ENCODE measurements at regions not wholly inside any gene's neighbourhood (a gene's known extent, or its start where the extent isn't known, plus 50 kb on each side); places are given as distances from the start of the nearest gene placed in this dataset.
"Not testable (repeated sequence)": the region's sequence is repeated elsewhere in the genome, so short reads cannot be mapped to it uniquely, and the experiment has no call there.

DNA sequence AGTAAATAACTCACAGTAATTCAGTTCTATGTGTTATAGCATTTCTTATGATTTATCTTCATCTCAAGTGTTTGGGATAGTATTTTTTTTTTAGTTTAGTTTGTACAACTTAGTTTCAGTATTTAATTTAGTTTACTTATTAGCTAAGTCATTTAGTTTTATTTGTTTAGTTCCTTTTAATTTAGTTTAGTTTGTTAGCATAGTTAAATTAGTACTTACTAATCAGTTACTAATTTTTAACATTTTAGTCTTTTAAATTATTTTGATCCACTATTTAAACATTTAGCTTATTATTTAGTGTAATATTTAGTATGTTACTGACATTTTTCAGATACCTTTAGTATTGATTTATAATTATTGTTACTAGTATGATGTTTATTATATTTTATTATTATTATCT is 85.2 kb upstream of the SIPA1L2 start:
- DNase-seq = no peak

DNA sequence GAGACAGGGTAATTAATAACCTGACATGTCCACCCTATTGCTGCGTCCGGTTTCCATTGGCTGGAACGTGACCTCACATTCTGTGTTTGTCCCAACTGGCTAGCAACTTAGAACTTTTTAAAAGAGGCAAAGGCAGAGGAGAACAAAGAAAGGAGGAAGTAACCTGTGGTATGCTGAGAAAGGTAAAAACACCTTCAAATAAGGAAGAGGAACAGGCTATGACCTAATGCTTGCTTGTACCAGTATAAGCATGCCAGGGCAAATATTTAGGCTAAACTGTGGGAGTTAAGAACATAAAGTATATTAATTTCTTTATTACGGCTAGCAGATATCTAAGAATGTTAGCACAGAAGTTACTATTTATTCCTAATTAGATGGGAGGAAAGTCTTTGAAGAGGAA is 87.3 kb upstream of the MAP10 start:
- not testable (repeated sequence) for DNase-seq

DNA sequence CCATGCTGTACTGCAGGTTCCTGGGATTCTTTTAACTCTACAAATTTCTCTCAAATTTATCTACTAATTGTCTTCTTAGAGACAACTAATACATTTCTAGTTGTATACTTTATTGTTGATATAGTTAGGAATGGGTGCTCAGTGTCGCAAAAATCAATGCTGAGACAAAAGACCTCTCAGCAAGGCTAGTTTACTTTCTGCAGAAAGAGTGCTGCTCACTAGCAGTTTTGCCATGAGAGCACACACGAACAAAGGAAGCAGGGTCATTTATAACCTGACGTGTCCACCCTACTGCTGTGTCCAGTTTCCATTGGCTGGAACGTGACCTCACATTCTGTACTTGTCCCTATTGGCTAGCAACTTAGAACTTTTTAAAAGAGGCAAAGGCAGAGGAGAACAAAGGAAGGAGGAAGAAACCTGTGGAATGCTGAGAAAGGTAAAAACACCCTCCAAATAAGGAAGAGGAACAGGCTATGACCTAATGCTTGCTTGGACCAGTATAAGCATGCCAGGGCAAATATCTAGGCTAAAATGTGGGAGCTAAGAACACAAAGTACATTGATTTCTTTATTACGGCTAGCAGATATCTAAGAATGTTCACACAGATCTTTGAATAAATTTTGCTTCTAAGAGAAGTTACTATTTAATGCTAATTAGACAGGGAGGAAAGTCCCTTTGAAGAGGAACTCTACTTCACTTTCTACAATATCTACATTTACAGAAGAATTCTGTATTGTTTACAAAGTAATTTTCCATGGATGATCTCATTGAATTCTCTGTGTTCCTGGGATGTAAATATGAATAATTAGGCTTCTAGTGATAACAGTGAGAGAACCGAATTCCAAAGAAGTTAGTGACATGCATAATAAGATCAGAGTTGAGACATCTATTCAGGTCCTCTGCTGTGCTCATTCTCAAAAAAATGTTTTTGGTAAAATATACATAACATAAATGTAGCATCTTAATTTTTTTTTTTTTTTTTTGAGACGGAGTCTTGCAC is 86.0 kb upstream of the MAP10 start:
- DNase-seq = no peak

DNA sequence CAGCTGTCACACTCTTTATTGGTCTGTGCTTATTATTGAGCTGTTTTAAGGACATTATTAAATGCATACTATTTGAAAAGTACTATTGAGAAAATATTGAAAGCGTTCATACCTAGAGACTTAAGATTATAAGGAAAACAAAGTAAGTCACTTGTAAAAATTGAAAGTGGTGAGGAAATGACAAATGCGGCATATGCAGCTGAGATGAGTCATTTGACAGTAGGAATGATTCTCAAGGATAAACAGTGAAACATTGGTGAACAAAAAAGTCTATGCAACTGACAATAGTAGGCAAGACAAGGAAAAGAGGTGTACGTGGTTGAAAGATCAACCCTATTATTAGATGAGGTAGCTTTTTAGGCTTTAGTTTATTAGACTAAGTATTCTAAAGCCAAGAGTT is 82.6 kb upstream of the MAP10 start:
- DNase-seq = no peak

DNA sequence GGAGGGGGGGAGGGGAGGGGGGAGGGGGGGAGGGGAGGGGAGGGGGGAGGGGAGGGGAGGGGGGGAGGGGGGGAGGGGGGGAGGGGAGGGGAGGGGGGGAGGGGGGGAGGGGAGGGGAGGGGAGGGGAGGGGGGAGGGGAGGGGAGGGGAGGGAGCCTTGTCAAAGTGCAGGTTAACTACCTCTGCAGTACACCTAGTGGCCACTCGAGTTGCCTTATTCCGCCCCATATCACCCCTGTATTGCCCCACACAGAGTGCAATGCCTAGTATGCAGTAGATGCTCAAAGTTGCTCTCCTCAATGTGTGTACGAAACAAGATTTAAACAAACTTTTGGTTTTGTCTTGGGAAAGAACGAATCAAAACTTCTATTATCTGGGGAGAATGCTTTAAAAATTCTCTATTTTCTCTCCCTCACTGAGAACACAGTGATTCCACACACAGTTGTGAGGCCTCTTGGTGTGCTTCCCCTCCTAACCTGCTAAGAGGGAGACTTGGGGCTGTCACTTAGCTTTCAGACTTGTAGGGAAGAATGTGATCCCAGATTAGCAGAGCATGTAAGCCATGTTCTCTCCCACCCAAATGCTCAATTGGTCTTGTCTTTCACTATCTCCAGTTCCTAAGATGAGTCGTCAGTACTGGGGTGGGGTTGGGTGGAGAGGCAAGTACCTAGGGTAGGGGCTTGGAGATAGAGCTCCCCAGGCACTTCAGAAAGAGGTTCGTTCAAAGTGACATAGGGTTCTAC is 79.7 kb upstream of the MAP10 start:
- DNase-seq = no peak

DNA sequence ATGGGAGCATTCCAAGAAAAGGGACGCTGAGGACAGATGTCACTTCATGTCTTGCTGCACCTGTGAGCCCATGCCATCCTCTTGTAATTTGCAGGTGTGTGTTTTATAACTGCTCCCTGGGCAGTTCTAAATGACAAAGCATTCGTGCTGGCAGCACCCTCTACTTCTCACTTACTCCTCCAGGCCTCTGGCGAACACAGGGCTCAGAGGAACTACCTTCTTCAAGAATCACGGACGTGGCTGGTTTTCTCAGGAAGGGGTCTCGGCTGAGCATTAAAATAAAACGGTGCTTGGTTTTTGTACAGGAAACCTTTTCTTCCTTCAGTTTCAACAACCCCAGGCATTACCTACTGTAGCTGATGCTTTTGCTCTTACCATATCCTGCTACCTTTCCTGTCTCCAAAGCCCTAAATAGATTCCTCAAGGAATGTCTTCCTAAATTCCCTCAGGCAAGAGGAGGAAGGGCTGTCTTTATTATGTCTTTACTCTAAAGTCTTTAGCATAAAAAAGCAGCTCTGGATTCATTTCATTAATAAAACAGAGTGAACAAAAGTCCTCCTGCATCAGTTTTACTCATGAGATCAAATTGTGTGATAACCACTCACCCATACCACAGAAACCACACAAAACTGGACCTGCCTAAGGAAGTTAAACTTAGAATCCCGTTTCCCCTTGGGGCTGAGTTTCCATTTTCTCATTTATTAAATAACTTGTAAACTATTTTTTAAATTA is 79.0 kb upstream of the MAP10 start:
- DNase-seq = no peak

DNA sequence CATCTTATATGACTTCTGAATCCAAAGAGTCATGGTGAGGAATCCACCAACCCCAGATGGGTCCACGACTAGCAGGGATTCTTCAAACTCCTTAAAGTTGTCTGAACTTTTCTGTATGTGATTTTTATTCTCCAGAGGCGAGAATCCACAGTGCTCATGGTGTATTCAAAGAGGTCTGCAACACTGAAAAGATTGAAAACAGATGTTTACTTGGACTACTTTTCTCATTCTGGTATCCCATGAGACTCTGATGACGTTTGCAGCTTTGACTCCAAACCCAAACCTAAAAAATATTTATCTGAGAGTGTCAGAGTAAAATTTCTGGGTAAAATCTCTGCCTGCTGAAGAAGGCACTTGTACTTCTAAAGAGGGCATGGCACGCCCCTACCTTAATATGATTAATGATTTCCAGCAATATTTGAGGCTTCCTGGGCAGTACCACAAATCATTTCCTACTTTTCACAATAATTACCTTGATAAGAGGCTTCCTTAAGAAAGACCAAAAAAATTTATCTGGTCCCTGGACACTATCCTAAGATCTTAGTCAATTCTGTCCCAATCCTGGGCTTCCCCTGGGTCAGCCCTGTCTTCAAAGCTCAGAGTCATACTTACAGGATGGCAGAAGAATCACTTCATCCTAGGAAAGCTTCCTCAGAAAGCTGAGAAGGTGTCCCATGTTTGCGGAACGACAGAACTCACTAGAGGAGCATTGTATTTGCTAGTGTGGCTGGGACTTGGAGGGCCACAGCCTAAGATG is 76.5 kb upstream of the MAP10 start:
- no peak for DNase-seq

DNA sequence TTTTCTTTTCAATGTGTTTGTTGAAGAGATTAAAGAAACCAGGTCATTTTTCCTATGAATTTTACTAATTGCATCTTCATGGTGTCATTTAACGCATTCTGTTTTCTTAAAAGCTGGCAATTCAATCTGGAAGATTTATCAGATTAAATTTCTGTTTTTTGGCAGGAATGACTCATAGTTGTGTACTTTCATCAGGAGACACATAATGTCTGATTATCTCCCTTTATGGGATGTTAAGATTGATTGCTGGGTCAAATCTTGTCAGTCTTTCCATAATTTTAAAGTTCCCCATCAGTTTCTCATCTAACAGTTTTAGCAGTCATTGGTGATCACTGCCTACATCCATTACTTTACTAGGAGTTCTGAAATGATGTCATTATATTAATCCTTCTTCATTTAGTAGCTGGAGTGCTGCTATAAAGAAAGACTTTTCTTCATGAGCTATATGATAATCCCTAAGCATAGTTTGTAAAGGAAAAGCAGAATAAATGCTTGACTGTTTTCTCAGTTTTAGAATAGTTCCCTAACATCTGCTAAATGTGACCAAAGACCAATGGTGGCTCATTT is 72.8 kb upstream of the MAP10 start:
- no peak for DNase-seq

DNA sequence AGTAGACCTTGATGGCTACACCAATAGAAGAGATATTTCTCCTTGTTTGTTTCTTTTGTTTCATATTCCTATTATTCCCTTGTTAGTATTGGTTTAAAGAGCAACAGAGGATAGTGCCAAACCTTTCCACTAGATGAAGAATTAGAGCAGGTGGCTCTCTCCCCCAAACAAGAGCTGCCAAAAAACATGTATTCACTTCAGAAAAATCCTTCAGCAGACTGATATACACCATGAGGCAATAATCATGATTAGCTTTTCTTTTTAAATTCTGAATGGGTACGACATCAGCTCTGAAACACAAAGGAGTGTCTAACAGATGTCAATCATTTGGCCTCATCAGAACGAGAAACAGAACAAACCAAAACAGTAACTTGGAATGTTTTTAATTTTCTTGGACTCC is 67.3 kb upstream of the MAP10 start:
- no peak for DNase-seq

DNA sequence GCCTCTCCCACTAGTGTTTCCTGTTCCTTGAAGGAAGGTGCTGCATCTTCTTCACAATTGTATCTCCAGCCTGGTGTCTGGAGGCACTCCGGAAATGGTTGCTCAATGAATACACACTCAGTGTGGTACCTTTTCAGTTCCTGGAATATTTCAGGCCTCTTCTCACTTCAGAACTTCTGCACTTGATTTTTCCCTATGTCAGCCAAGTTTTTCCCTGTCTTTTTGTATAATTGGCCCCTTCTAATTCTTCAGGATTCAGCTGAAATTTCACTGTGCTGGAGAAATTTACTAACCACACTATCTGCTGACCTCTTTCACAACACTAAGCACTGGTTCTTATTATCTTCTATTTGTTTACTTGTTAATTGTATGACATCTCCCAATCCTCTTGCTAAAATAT is 61.2 kb upstream of the MAP10 start:
- no peak for DNase-seq

DNA sequence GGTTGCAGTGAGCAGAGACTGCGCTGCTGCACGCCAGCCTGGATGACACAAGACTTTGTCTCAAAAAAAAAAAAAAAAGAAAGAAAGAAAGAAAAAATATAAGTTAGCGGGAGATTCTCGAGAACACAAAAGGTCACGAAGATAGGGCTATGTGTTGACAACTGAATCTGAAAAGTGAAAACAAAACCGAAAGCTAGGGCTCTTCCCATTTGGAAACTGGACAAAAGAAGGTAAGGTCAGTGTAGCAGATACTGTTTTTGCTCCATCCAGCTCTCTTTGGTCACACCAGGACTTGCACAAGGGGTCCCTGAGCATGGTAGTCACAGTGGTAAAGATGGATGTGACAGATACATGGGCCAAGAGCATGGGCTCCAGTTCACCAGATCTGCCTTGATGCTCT is 60.4 kb upstream of the MAP10 start:
- DNase-seq = no peak

DNA sequence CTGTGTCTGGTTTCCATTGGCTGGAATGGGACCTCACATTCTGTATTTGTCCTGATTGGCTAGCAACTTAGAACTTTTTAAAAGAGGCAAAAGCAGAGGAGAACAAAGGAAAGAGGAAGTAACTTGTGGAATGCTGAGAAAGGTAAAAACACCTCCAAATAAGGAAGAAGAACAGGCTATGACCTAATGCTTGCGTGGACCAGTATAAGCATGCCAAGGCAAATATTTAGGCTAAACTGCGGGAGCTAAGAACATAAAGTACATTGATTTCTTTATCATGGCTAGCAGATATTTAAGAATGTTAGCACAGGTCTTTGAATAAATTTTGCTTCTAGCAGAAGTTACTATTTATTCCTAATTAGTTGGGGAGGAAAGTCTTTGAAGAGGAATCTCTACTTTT is 59.5 kb upstream of the MAP10 start:
- DNase-seq = not testable (repeated sequence)

DNA sequence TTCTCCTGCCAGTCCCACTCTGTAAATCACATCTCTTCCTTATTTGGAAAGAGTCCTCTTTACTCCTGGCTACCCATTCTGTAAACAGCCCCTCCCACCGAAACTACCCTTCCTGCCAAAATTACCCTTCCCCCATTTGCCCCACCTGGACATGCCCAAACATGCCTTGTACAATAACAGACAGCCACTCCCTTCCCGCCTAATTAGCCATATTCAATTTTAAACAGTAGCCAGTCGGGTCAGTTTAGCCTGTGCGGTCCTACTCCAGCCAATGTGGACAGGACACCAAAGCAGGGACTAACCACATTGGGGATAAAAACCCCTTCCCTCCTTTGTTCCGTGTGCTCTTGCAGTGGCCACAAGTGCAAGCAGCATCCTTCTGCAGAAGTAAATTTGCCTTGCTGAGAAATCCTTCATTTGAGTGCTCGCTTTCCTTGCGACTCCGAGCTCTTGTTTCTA is 56.3 kb upstream of the MAP10 start:
- no peak for DNase-seq

DNA sequence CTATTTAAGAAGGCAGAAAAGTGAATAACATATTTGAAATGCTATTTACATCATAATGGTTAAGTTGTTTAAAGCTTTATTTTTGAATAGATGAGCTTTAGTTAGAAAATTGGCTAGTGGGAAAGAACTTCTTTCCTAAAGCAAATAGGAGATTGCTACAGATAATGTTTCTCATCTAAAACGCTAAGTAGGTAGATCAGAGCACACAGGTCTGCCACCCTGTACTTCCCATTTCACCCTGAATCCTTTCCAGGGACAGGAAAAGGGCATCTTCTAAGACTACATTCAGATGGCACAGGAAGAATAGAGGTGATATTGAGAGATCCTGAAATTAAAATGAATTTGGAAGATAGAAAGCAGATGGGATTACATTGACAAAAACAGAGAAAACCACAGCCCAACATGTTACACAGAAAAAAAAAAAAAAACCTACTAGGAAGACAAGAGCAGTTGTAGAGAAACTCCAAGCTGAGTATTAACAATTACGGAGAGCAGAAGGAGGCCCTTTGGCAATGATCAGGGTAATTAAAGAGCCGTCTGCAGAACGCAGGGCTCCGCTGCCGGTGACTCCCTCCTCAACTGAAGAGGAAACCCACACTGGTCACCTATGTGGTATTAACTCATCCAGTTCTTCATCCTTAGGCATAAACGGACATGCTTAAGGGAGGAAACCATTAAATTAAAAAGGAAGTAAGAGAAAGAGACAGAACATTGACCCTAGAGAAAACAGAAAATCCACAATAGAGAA is 53.6 kb upstream of the MAP10 start:
- DNase-seq = no peak

DNA sequence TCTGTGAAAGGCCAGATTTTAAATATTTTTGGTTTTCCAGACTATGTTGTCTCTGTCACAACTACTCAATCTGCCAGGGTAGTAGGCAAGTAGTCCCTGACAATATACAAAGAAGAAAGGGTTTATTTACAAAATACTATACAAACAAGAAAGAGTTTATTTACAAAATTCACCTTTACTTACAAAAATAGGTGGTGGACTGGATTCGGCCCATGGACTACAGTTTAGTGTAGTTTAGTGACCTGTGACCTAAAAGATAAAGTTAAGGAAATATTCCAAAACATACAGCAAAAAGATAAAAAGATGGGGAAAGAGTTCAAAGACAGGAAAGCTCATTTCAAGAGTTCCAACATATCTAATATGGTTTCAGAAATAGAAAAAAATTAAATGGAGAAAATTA is 52.9 kb upstream of the MAP10 start:
- no peak for DNase-seq

DNA sequence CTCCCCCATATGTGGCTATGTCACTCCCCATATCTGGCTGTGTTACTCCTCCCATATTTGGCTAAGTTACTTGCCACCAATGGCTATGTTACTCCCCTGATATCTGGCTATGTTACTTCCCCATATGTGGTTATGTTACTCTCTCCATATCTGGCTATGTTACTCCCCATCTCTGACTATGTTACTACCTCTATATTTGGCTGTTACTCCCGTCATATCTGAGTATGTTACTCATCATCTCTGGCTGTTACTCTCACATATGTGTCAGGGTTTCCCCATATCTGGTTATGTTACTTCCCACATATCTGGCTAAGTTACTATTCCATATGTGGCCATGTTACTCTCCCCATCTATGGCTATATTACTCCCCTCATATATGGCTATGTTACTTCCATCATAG is 50.3 kb upstream of the MAP10 start:
- DNase-seq = no peak

Measured in SHP77 (cell line).